ENCODE measurements at regions not wholly inside any gene's neighbourhood (a gene's known extent, or its start where the extent isn't known, plus 50 kb on each side); places are given as distances from the start of the nearest gene placed in this dataset.

- TF ChIP-seq, protein P1, sequence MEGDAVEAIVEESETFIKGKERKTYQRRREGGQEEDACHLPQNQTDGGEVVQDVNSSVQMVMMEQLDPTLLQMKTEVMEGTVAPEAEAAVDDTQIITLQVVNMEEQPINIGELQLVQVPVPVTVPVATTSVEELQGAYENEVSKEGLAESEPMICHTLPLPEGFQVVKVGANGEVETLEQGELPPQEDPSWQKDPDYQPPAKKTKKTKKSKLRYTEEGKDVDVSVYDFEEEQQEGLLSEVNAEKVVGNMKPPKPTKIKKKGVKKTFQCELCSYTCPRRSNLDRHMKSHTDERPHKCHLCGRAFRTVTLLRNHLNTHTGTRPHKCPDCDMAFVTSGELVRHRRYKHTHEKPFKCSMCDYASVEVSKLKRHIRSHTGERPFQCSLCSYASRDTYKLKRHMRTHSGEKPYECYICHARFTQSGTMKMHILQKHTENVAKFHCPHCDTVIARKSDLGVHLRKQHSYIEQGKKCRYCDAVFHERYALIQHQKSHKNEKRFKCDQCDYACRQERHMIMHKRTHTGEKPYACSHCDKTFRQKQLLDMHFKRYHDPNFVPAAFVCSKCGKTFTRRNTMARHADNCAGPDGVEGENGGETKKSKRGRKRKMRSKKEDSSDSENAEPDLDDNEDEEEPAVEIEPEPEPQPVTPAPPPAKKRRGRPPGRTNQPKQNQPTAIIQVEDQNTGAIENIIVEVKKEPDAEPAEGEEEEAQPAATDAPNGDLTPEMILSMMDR (IDR thresholded peaks at IDR 0.05), result no peak
- no peak for TF ChIP-seq POLR2A (IDR thresholded peaks at IDR 0.05)
Measured at GRCh38 chr5:32507738-32508434, 63.3 kb upstream of the ZFR start.

Measured in esophagus squamous epithelium (tissue), 4 donors.